Superior temporal gyrus (tissue), 1 donor: ENCODE measurements at regions not wholly inside any gene's neighbourhood (a gene's known extent, or its start where the extent isn't known, plus 50 kb on each side); places are given as distances from the start of the nearest gene placed in this dataset.
"Not testable (repeated sequence)": the region's sequence is repeated elsewhere in the genome, so short reads cannot be mapped to it uniquely, and the experiment has no call there.

Source experiments
- DNase-seq: peaks from one replicate; pipeline ENCODE4 v3.0.0-alpha.2; 2016; ENCODE audit errors: extremely low spot score

GRCh38 chr11:80284946-80285785 lies 844.3 kb upstream of the TENM4 start:
- DNase-seq = no peak

DNA sequence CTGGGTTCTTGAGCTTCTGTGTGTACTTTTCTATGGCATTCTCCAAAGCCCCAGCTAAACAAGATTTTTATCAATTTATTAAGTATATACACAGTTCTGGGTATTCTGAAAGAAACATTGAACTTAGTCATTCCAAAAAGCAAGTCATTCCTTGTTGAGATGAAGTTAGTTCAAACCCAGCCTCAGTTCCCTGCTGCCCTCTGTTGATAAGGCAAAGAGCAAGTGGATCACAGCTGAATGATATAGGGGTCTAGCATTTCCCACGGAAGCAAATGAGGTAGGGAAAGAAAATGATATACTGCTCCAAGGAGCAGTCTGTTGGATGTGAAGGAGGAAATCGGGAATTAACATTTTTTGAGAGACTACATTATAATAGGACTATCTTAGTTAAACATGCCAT lies 841.8 kb upstream of the TENM4 start:
- no peak for DNase-seq

DNA sequence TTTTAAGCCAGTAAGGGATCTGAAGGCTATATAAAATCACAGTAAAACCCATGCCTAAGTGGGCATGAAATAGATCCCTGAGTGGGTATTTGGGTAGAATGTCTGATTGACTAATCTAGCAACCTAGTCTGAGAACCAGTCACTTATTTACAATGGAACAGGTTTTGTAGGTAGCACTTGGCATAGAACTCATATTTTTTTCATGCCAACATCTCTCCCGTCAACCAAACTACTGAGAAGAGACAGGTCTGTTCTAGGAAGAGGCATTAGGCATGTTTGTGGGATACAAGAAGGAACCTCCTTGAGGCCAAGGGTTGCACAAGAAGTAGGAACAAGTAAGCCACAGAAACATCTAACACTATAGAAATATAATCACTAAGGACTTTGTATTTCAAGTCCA lies 840.4 kb upstream of the TENM4 start:
- DNase-seq = no peak

DNA sequence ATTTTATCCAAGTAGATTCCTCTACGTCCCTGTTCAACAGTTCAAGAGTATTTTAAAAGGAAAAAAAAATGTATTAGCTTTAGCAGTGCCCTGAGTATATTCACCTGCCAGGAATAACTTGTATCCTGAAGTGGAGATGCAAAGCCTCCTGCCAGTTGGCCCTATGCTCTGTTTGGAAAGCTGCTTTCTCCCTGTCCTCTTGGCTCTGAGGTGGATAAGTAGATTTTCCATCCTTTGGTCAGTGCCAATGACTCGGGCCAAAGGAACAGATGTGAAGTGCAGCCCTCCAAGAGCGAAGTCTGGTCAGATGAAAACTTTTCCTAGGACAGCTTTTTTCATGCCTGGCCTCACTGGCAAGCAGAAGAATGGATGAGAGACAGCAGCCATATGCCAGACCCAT lies 839.9 kb upstream of the TENM4 start:
- no peak for DNase-seq

- no peak for DNase-seq
Observed at GRCh38 chr11:80261776-80262175, 820.9 kb upstream of the TENM4 start.

- not testable (repeated sequence) for DNase-seq
Observed at GRCh38 chr11:80257319-80258015, 816.6 kb upstream of the TENM4 start.

DNA sequence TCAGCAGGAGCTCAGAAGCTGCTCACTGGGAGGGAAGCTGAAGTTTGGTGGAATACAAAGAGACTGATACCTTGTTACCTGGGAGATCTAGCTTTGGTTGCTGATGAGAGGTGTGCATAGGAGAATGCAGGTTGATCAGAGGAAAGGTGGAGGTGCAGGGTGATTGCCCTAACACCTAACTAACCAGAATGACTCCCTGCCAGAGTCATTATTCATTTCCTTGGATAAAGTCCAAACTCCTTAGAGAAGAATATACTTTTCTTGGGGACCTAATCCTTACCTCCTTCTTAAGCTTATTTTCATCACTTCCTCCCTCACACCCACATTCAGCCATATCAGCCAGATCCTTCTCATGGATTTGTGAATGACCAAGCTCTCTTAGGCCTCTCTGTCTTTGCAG lies 814.2 kb upstream of the TENM4 start:
- no peak for DNase-seq

- no peak for DNase-seq
Observed at GRCh38 chr11:80241766-80242165, 800.9 kb upstream of the TENM4 start.

GRCh38 chr11:80240245-80240644 lies 799.4 kb upstream of the TENM4 start:
- no peak for DNase-seq

GRCh38 chr11:80239217-80239616 lies 798.4 kb upstream of the TENM4 start:
- DNase-seq = no peak

DNA sequence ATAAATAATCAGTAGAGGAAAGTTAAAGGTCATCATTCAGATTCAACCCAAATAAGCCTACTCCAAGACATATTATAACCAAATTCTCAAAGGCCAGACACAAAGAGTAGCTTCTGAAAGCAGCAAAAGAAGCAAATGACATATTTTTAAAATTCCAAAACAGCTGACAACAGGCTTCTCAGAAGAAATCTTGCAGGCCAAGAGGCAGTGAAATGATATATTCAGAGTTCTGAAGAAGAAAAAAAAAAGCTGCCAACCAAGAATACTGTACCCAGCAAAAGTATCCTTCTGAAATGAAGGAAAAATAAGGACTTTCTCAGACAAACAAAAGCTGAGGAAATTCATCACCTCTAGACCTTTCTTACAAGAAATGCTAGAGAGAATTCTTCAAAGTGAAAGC lies 787.1 kb upstream of the TENM4 start:
- no peak for DNase-seq

DNA sequence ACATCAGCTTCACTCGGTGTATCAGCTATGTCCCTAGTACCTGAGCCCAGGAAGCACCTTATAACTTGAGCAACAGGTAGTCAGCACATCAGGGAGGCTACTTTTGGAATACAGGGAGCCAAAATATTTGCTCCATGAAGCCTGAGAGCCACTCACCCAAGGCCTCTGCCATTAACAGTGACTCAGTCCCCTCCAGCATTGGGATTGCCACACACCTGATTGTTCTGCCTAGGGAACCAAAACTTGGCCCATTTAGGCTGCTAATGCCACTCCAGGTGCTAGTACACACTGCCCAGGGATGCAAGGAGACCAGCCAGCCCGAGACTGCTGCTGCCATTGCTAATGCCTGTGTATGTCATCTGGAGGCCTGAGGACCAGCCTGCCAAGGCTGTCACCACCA lies 773.6 kb upstream of the TENM4 start:
- DNase-seq = no peak

DNA sequence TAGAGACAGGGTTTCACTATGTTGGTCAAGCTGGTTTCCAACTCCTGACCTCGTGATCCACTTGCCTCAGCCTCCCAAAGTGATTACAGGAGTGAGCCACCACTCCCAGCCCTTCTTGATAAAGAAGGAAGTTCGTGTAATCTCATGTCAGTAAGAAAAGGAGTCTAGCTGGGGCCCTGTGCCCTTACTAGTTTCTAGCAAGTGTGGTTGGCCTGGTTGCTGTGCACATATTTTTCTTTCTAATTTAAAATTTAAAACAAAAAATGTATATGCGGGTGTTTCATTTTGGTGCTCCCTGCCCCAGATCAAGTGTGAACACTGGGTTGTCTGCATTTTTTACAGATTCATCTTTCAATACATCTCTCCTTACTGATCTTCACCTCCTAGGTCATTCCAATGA lies 770.8 kb upstream of the TENM4 start:
- DNase-seq = no peak

- DNase-seq = no peak
Observed at GRCh38 chr11:80204021-80204420, 763.2 kb upstream of the TENM4 start.

DNA sequence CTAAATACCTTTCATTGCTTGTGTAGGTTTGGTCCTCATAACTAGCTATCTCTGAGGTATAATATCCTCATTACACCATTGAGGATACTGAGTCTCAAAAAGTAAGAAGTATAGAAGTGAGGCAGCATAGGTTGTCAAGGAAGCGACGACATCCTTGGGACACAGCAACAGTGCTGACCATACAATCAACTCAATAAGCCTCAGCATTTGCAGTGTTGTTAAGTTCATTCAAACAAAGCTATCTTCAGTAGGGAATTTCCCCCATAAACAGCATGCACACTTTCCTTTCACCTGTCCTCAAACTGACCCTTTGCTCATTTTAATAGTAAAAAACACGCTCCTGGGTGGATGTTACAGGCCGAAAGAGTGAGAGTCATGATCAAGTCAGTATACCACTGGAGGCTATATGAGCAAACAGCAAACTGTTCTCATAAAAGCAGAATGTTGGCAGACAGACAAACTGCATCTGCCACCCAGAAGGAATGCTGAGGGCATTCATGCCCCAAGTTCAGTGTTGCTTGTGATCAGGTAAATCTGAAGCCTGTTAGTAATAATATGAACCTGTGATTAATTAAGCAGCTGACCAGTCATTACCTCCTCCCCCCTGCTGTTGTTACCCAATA lies 756.2 kb upstream of the TENM4 start:
- DNase-seq = no peak

GRCh38 chr11:80196041-80196440 lies 755.2 kb upstream of the TENM4 start:
- DNase-seq = no peak

- no peak for DNase-seq
Observed at GRCh38 chr11:80194625-80195024, 753.8 kb upstream of the TENM4 start.

GRCh38 chr11:80194016-80194415 lies 753.2 kb upstream of the TENM4 start:
- no peak for DNase-seq

GRCh38 chr11:80188076-80188627 lies 747.3 kb upstream of the TENM4 start:
- no peak for DNase-seq

GRCh38 chr11:80186692-80187091 lies 745.9 kb upstream of the TENM4 start:
- DNase-seq = no peak

DNA sequence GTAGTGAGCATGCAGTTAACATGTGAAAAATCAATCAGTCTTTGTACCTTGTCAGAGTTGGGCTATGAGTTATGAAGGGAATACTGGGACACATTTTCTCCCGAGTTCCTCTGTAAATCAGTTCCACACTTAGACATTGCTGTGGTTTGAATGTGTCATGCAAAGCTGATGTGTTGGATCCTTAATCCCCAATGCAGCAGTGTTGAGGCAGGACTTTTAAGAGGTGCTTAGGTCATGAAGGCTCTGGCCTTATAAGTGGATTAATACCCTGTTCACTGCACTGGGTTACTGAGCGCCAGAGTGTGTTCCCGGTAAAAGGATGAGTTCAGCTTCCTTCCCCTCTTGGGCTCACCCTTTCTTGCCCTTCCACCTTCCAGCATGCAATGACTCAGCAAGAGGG lies 742.1 kb upstream of the TENM4 start:
- no peak for DNase-seq

GRCh38 chr11:80173371-80174136 lies 732.7 kb upstream of the TENM4 start:
- DNase-seq = no peak
